Smooth muscle cell (in vitro differentiated cells): ENCODE measurements at regions not wholly inside any gene's neighbourhood (a gene's known extent, or its start where the extent isn't known, plus 50 kb on each side); places are given as distances from the start of the nearest gene placed in this dataset.
A peak's percentile ranks its signal among the peaks of the same experiment; 100 is the strongest.

ENCODE experiments used
- DNase-seq: peaks from one replicate; lab custom pipeline; 2025; ENCODE audit not compliant: unreplicated experiment; lab: John Stamatoyannopoulos, UW
- H2AFZ ChIP-seq: fragments of 200-600 bp; sonication (generic); 2 replicates; pipeline ENCODE4 v1.6.0; 2016; ENCODE audit warnings: antibody characterized with exemption, low read depth, mild to moderate bottlenecking
- H3F3A ChIP-seq: fragments of 200-600 bp; sonication (generic); 2 replicates; pipeline ENCODE4 v1.6.0; 2017; ENCODE audit warnings: antibody characterized with exemption, low read depth
- H3K27ac ChIP-seq: fragments of 200-600 bp; sonication (generic); 2 replicates; pipeline ENCODE4 v1.5.1; 2016; ENCODE audit warnings: low read depth, mild to moderate bottlenecking
- H3K27me3 ChIP-seq: fragments of 200-600 bp; sonication (generic); 2 replicates; pipeline ENCODE4 v1.6.1; 2016; ENCODE audit warnings: low read depth, mild to moderate bottlenecking
- H3K36me3 ChIP-seq: fragments of 200-600 bp; sonication (generic); 2 replicates; pipeline ENCODE4 v1.5.1; 2016; ENCODE audit warnings: low read depth
- H3K4me1 ChIP-seq: fragments of 200-600 bp; sonication (generic); 2 replicates; pipeline ENCODE4 v1.5.1; 2016; ENCODE audit warnings: low read depth
- H3K4me2 ChIP-seq: fragments of 200-600 bp; sonication (generic); 2 replicates; pipeline ENCODE4 v1.6.0; 2016; ENCODE audit warnings: mild to moderate bottlenecking
- H3K4me3 ChIP-seq: fragments of 200-600 bp; sonication (generic); 2 replicates; pipeline ENCODE4 v1.5.1; 2016; ENCODE audit warnings: mild to moderate bottlenecking
- H3K79me2 ChIP-seq: fragments of 200-600 bp; sonication (generic); 2 replicates; pipeline ENCODE4 v1.6.0; 2016; ENCODE audit warnings: low read depth, mild to moderate bottlenecking
- H3K9ac ChIP-seq: fragments of 200-600 bp; sonication (generic); 2 replicates; pipeline ENCODE4 v1.6.0; 2016; ENCODE audit warnings: low read depth
- H3K9me3 ChIP-seq: fragments of 200-600 bp; sonication (generic); replicated peaks from 2 replicates; pipeline ENCODE4 v1.5.1; 2016; ENCODE audit warnings: low read depth
- H4K20me1 ChIP-seq: fragments of 200-600 bp; sonication (generic); 2 replicates; pipeline ENCODE4 v1.6.0; 2016; ENCODE audit warnings: low read depth
- WGBS: methylation state at CpG from one replicate; pipeline ENCODE4 v1.1.7; 2016; ENCODE audit warnings: low lambda C conversion rate; 5-methylcytosine and 5-hydroxymethylcytosine counted together
- TF ChIP-seq, protein P1 (sequence below): fragments of 200-600 bp; sonication (generic); IDR thresholded peaks from 2 replicates; pipeline ENCODE4 v1.5.1; 2017; ENCODE audit warnings: borderline replicate concordance, mild to moderate bottlenecking, antibody characterized with exemption; ENCODE audit not compliant: insufficient read depth, poor library complexity, severe bottlenecking

DNA sequence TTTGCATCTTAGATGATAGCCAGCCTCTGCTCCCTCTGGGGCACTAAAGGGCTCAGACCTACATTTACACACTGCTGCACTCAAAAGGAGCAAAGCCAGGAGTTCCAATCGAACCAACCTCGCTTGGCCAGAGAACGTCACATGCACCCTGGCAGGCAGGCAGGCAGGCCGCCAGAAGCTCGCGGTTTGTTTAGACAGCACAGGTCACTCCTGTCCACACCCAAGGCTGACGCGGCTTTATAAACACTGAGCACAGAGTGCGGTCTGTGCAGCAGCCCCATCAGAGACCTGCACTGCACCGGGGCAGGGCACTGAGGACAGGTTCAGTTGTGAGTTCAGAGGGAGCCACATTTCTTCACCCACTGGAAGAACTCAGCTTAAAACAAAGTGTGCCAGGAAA, 143.9 kb downstream of the BCOR start:
- no peak for DNase-seq
- H3F3A ChIP-seq = no peaks in the 10 kb centered on the region
- no peak overlapping the region for H3K4me2 ChIP-seq
- no peaks in the 10 kb centered on the region for H3K36me3 ChIP-seq
- H3K79me2 ChIP-seq = no peaks in the 10 kb centered on the region
- no peak overlapping the region for H3K9ac ChIP-seq
- H2AFZ ChIP-seq = no peak overlapping the region
- H3K9me3 ChIP-seq = no peaks in the 10 kb centered on the region
- TF ChIP-seq, protein P1, sequence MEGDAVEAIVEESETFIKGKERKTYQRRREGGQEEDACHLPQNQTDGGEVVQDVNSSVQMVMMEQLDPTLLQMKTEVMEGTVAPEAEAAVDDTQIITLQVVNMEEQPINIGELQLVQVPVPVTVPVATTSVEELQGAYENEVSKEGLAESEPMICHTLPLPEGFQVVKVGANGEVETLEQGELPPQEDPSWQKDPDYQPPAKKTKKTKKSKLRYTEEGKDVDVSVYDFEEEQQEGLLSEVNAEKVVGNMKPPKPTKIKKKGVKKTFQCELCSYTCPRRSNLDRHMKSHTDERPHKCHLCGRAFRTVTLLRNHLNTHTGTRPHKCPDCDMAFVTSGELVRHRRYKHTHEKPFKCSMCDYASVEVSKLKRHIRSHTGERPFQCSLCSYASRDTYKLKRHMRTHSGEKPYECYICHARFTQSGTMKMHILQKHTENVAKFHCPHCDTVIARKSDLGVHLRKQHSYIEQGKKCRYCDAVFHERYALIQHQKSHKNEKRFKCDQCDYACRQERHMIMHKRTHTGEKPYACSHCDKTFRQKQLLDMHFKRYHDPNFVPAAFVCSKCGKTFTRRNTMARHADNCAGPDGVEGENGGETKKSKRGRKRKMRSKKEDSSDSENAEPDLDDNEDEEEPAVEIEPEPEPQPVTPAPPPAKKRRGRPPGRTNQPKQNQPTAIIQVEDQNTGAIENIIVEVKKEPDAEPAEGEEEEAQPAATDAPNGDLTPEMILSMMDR = no peak
- no peak overlapping the region for H3K4me3 ChIP-seq
- H3K27me3 ChIP-seq = no peaks in the 10 kb centered on the region
- 73% methylated on average over 10 of the region's 10 CpGs for WGBS
- no peak overlapping the region for H3K27ac ChIP-seq
- no peaks in the 10 kb centered on the region for H4K20me1 ChIP-seq
- no peaks in the 10 kb centered on the region for H3K4me1 ChIP-seq

DNA sequence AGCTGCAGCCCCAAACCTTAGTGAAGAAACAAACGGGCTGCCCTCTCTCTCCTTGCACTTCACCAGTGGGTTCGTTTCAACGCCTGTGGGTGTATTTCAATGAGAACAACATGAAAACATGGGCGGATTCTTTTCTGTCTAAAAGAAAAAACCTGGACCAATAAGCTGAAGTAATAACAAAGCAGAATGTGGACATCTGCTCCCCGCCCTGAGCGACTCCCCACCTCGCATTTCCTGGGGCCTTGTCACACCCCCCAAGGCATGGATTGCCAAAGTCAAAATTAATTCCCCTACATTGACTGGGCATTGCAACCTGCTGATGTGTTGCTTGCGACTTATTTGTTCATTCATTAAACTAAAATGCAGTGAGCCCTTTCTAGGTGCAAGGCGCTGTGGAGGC, 142.9 kb downstream of the BCOR start:
- no peaks in the 10 kb centered on the region for H3K9me3 ChIP-seq
- H3K79me2 ChIP-seq = no peaks in the 10 kb centered on the region
- no peak overlapping the region for H3K4me2 ChIP-seq
- no peak overlapping the region for H2AFZ ChIP-seq
- H3K27ac ChIP-seq = no peak overlapping the region
- no peaks in the 10 kb centered on the region for H3K4me1 ChIP-seq
- no peaks in the 10 kb centered on the region for H3K36me3 ChIP-seq
- no peaks in the 10 kb centered on the region for H4K20me1 ChIP-seq
- DNase-seq = no peak
- TF ChIP-seq, protein P1 = no peak
- no peaks in the 10 kb centered on the region for H3K27me3 ChIP-seq
- no peaks in the 10 kb centered on the region for H3F3A ChIP-seq
- H3K9ac ChIP-seq = no peak overlapping the region
- no peak overlapping the region for H3K4me3 ChIP-seq
- 86% methylated on average over 9 of the region's 9 CpGs for WGBS

DNA sequence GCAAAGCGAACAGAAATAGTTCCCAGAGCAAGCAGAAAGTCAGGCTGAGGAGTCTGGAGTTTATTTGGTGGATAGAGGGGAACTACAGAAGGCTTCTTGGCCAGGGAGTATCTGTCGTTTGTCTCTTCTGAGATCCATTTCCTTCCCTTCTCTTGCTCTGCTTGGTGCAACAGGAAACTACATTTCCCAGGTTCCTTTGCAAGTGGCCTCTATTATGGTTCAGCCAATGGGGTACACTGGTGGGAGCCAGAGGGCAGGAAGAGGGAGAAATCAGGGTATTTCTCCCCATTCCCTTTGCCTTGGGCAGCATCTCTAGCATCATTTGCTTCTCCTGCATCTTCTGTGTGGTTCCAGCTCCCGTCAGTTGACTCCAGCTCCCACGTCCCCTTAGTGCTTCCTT, 142.1 kb downstream of the BCOR start:
- no peaks in the 10 kb centered on the region for H3K79me2 ChIP-seq
- H3K27me3 ChIP-seq = no peaks in the 10 kb centered on the region
- H3K4me3 ChIP-seq = no peak overlapping the region
- 85% methylated on average over 4 of the region's 4 CpGs for WGBS
- H3K4me1 ChIP-seq = no peaks in the 10 kb centered on the region
- H3K9me3 ChIP-seq = no peaks in the 10 kb centered on the region
- H2AFZ ChIP-seq = peak overlapping the region; percentile 30
- DNase-seq = no peak
- H3K4me2 ChIP-seq = no peak overlapping the region
- no peak overlapping the region for H3K27ac ChIP-seq
- TF ChIP-seq, protein P1 = no peak
- H3K36me3 ChIP-seq = no peaks in the 10 kb centered on the region
- H4K20me1 ChIP-seq = no peaks in the 10 kb centered on the region
- H3K9ac ChIP-seq = no peak overlapping the region
- H3F3A ChIP-seq = no peaks in the 10 kb centered on the region

DNA sequence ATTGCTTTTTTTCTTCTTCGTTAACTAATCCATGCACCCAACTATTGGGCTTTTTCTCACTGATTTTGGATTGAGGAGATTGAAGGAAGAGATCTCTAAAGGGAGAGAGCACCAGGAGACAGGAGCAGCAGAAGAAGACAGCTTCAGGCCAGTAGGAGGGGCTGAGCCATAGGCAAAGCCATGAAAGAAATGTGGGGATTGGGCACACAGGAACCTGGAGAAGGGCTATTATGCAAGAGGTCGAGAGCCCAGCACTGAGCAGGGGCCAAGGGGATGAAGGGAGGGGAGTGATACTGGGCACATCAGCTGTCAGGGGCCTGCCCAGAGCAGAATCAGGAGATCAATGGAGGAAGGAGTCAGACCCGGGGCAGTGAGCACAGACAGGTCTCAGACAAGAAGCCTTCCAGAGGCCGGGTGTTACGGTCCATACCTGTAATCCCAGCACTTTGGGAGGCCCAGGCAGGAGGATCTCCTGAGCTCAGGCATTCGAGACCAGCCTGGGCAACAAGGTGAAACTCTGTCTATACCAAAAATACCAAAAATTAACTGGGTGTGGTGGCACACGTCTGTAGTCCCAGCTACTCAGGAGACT, 140.9 kb downstream of the BCOR start:
- TF ChIP-seq, protein P1 = no peak
- Histone ChIP-seq H3K79me2 (no peaks in the 10 kb centered on the region), H3F3A (no peaks in the 10 kb centered on the region), H2AFZ (no peak overlapping the region), H3K9ac (no peak overlapping the region), H3K36me3 (no peaks in the 10 kb centered on the region), H3K27me3 (no peaks in the 10 kb centered on the region), H3K9me3 (no peaks in the 10 kb centered on the region), H4K20me1 (no peaks in the 10 kb centered on the region), H3K4me3 (no peak overlapping the region), H3K27ac (no peak overlapping the region), H3K4me1 (no peaks in the 10 kb centered on the region), H3K4me2 (no peak overlapping the region)
- 80% methylated on average over 7 of the region's 7 CpGs for WGBS
- no peak for DNase-seq
